WTC11 (cell line): ENCODE measurements at regions not wholly inside any gene's neighbourhood (a gene's known extent, or its start where the extent isn't known, plus 50 kb on each side); places are given as distances from the start of the nearest gene placed in this dataset.

Experiments
- ATAC-seq: fragments of 200-7000 bp; cut with Tn5 transposase; 2 replicates; pipeline ENCODE4 v1.10.0; 2021; ENCODE audit warnings: mild to moderate bottlenecking, moderate library complexity
- CTCF ChIA-PET: fragments of 300-600 bp; sonication (Branson Sonifier 250); formaldehyde crosslinking; loops from one replicate; lab custom pipeline; 2021; ENCODE audit warnings: antibody characterized with exemption; lab: Charles Lee
- POLR2A ChIA-PET: fragments of 350-600 bp; sonication (Branson Sonifier 250); formaldehyde crosslinking; loops from one replicate; lab custom pipeline; 2021; ENCODE audit warnings: antibody characterized with exemption; lab: Charles Lee
- DNase-seq: peaks from one replicate; pipeline ENCODE4 v3.0.0; 2021; ENCODE audit warnings: low spot score
- H3K27ac Mint-ChIP-seq: 2 replicates; pipeline ENCODE4 v1.8.0; 2021; ENCODE audit warnings: mixed read lengths
- H3K27me3 Mint-ChIP-seq: 2 replicates; pipeline ENCODE4 v1.8.0; 2021; ENCODE audit warnings: low read depth, mild to moderate bottlenecking, moderate library complexity, mixed read lengths
- H3K36me3 Mint-ChIP-seq: 2 replicates; pipeline ENCODE4 v1.8.0; 2021; ENCODE audit warnings: mixed read lengths
- H3K4me1 Mint-ChIP-seq: 2 replicates; pipeline ENCODE4 v1.8.0; 2022; ENCODE audit warnings: mixed read lengths
- H3K4me3 Mint-ChIP-seq: 2 replicates; pipeline ENCODE4 v1.8.0; 2021; ENCODE audit warnings: mild to moderate bottlenecking, moderate library complexity, mixed read lengths
- H3K9me3 Mint-ChIP-seq: 2 replicates; pipeline ENCODE4 v1.8.0; 2021; ENCODE audit warnings: mixed read lengths
- ATF1 ChIP-seq: sonication (generic); formaldehyde crosslinking; IDR thresholded peaks from 2 replicates; pipeline ENCODE4 v1.8.1; 2023; ENCODE audit warnings: mild to moderate bottlenecking, moderate library complexity, missing genetic modification reagents
- CBFB ChIP-seq: sonication (generic); formaldehyde crosslinking; IDR thresholded peaks from 2 replicates; pipeline ENCODE4 v1.8.1; 2022; ENCODE audit warnings: mild to moderate bottlenecking, low read depth, missing genetic modification reagents
- CREM ChIP-seq: sonication (generic); formaldehyde crosslinking; IDR thresholded peaks from 2 replicates; pipeline ENCODE4 v1.8.1; 2022; ENCODE audit warnings: mild to moderate bottlenecking, missing genetic modification reagents, moderate library complexity
- ELF4 ChIP-seq: sonication (generic); formaldehyde crosslinking; IDR thresholded peaks from 2 replicates; pipeline ENCODE4 v1.8.1; 2022; ENCODE audit warnings: low read depth, mild to moderate bottlenecking, moderate library complexity, missing genetic modification reagents
- ETV6 ChIP-seq: sonication (generic); formaldehyde crosslinking; IDR thresholded peaks from 2 replicates; pipeline ENCODE4 v1.8.1; 2022; ENCODE audit warnings: mild to moderate bottlenecking, missing genetic modification reagents
- FOXJ3 ChIP-seq: sonication (generic); formaldehyde crosslinking; IDR thresholded peaks from 2 replicates; pipeline ENCODE4 v1.9.0; 2021; ENCODE audit warnings: missing genetic modification reagents, mild to moderate bottlenecking, borderline replicate concordance
- GRHL2 ChIP-seq: fragments of 250-450 bp; sonication (Bioruptor Pico); IDR thresholded peaks from 2 replicates; pipeline ENCODE4 v1.8.0; 2022; ENCODE audit warnings: mild to moderate bottlenecking, moderate library complexity; ENCODE audit not compliant: insufficient replicate concordance, severe bottlenecking
- JAZF1 ChIP-seq: fragments of 250-450 bp; sonication (Bioruptor Pico); IDR thresholded peaks from 2 replicates; pipeline ENCODE4 v1.9.0; 2021; ENCODE audit warnings: moderate library complexity, mild to moderate bottlenecking, inconsistent platforms
- JUN ChIP-seq: sonication (generic); formaldehyde crosslinking; IDR thresholded peaks from 2 replicates; pipeline ENCODE4 v1.8.0; 2023; ENCODE audit warnings: mild to moderate bottlenecking, missing genetic modification reagents
- RORB ChIP-seq: fragments of 250-450 bp; sonication (Bioruptor Pico); IDR thresholded peaks from 2 replicates; pipeline ENCODE4 v1.9.0; 2021; ENCODE audit warnings: mild to moderate bottlenecking
- SMAD4 ChIP-seq: sonication (generic); formaldehyde crosslinking; IDR thresholded peaks from 2 replicates; pipeline ENCODE4 v1.8.0; 2022; ENCODE audit warnings: mild to moderate bottlenecking, missing genetic modification reagents
- ZBTB21 ChIP-seq: sonication (generic); formaldehyde crosslinking; IDR thresholded peaks from 2 replicates; pipeline ENCODE4 v1.8.1; 2023; ENCODE audit warnings: mild to moderate bottlenecking, missing genetic modification reagents, borderline replicate concordance
- ZNF219 ChIP-seq: sonication (generic); formaldehyde crosslinking; IDR thresholded peaks from 2 replicates; pipeline ENCODE4 v1.8.0; 2023; ENCODE audit warnings: missing genetic modification reagents, mild to moderate bottlenecking, borderline replicate concordance
- ZNF671 ChIP-seq: fragments of 250-450 bp; sonication (Bioruptor Pico); IDR thresholded peaks from 2 replicates; pipeline ENCODE4 v1.8.0; 2021; ENCODE audit warnings: mild to moderate bottlenecking
- TF ChIP-seq, protein P1 (sequence below): fragments of 250-450 bp; sonication (Bioruptor Pico); IDR thresholded peaks from 2 replicates; pipeline ENCODE4 v1.9.0; 2021; ENCODE audit warnings: mild to moderate bottlenecking, borderline replicate concordance
- TF ChIP-seq, protein P2 (sequence below): fragments of 250-450 bp; sonication (Bioruptor Pico); conservative IDR thresholded peaks from 2 replicates; pipeline ENCODE4 v1.9.0; 2021; ENCODE audit warnings: mild to moderate bottlenecking
- TF ChIP-seq, protein P3 (sequence below): fragments of 250-450 bp; sonication (Bioruptor Pico); IDR thresholded peaks from 2 replicates; pipeline ENCODE4 v1.9.0; 2021; ENCODE audit warnings: moderate library complexity, mild to moderate bottlenecking, inconsistent platforms, borderline replicate concordance
- TF ChIP-seq, protein P4 (sequence below): sonication (generic); formaldehyde crosslinking; IDR thresholded peaks from 2 replicates; pipeline ENCODE4 v1.8.1; 2023; ENCODE audit warnings: mild to moderate bottlenecking, moderate library complexity, missing genetic modification reagents
- TF ChIP-seq, protein P5 (sequence below): fragments of 250-450 bp; sonication (Bioruptor Pico); IDR thresholded peaks from 2 replicates; pipeline ENCODE4 v2.1.2; 2022; ENCODE audit warnings: mild to moderate bottlenecking, moderate library complexity
- TF ChIP-seq, protein P6 (sequence below): sonication (generic); formaldehyde crosslinking; IDR thresholded peaks from 2 replicates; pipeline ENCODE4 v1.8.1; 2023; ENCODE audit warnings: mild to moderate bottlenecking, missing genetic modification reagents, moderate library complexity
- TF ChIP-seq, protein P7 (sequence below): sonication (generic); formaldehyde crosslinking; IDR thresholded peaks from 2 replicates; pipeline ENCODE4 v1.8.0; 2023; ENCODE audit warnings: missing genetic modification reagents, mild to moderate bottlenecking, borderline replicate concordance

DNA sequence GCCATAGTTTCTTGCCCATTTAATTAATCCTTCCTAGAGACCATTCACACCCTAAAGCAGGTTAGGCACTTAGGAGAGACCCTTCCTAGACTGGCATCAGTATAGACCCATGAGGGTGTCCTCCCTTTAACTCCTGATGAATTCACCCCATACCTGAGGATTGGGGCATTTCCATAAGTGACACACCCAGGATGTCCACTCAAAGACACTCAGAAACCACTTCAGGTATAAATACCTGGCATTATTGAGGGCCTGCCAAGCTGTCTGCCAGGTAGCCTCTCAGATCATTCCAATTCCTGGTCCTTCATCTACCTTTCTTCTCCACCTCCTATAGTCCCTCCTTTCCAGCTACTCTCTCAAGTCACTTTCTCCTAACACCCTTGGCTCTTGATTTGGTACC is 57.5 kb upstream of the SLC14A2 start (continued):
- TF ChIP-seq, protein P1, sequence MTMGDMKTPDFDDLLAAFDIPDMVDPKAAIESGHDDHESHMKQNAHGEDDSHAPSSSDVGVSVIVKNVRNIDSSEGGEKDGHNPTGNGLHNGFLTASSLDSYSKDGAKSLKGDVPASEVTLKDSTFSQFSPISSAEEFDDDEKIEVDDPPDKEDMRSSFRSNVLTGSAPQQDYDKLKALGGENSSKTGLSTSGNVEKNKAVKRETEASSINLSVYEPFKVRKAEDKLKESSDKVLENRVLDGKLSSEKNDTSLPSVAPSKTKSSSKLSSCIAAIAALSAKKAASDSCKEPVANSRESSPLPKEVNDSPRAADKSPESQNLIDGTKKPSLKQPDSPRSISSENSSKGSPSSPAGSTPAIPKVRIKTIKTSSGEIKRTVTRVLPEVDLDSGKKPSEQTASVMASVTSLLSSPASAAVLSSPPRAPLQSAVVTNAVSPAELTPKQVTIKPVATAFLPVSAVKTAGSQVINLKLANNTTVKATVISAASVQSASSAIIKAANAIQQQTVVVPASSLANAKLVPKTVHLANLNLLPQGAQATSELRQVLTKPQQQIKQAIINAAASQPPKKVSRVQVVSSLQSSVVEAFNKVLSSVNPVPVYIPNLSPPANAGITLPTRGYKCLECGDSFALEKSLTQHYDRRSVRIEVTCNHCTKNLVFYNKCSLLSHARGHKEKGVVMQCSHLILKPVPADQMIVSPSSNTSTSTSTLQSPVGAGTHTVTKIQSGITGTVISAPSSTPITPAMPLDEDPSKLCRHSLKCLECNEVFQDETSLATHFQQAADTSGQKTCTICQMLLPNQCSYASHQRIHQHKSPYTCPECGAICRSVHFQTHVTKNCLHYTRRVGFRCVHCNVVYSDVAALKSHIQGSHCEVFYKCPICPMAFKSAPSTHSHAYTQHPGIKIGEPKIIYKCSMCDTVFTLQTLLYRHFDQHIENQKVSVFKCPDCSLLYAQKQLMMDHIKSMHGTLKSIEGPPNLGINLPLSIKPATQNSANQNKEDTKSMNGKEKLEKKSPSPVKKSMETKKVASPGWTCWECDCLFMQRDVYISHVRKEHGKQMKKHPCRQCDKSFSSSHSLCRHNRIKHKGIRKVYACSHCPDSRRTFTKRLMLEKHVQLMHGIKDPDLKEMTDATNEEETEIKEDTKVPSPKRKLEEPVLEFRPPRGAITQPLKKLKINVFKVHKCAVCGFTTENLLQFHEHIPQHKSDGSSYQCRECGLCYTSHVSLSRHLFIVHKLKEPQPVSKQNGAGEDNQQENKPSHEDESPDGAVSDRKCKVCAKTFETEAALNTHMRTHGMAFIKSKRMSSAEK (CRISPR knock-in tag): no peak
- TF ChIP-seq, protein P2, sequence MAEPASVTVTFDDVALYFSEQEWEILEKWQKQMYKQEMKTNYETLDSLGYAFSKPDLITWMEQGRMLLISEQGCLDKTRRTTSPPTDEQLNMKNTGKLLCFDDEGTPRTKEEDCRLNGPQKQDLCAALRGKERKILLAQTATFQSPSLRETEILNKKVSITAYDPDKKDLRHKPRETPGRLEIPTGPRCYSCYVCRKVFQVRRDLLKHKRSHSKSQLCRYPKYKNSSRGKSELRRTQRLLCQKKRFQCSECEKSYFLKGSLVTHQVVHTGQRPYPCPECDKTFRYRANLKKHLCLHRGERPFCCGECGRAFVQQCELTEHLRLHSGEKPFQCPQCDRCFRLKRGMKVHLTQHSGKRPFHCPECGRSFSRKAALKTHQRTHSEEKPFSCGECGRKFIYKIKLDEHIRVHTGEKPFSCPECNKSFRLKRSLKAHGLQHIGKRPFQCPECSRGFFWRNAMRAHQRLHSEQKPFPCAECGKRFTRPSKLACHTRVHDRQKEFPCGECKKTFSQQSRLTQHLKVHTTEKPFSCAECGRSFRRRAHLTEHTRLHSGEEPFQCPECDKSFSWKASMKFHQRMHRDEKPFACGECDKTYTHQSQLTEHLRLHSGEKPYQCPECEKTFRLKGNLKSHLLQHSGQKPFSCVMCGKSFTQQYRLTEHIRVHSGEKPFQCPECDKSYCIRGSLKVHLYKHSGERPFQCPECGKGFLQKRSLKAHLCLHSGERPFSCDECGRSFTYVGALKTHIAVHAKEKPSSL: no peak
- TF ChIP-seq JUN (CRISPR knock-in tag) (no peak), JAZF1 (CRISPR knock-in tag) (no peak), RORB (no peak), ZNF671 (CRISPR knock-in tag) (no peak), GRHL2 (CRISPR knock-in tag) (no peak), ATF1 (no peak), CREM (CRISPR knock-in tag) (no peak)
- TF ChIP-seq, protein P3, sequence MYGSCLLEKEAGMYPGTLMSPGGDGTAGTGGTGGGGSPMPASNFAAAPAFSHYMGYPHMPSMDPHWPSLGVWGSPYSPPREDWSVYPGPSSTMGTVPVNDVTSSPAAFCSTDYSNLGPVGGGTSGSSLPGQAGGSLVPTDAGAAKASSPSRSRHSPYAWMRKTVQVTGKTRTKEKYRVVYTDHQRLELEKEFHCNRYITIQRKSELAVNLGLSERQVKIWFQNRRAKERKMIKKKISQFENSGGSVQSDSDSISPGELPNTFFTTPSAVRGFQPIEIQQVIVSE (CRISPR knock-in tag): no peak
- TF ChIP-seq, protein P4, sequence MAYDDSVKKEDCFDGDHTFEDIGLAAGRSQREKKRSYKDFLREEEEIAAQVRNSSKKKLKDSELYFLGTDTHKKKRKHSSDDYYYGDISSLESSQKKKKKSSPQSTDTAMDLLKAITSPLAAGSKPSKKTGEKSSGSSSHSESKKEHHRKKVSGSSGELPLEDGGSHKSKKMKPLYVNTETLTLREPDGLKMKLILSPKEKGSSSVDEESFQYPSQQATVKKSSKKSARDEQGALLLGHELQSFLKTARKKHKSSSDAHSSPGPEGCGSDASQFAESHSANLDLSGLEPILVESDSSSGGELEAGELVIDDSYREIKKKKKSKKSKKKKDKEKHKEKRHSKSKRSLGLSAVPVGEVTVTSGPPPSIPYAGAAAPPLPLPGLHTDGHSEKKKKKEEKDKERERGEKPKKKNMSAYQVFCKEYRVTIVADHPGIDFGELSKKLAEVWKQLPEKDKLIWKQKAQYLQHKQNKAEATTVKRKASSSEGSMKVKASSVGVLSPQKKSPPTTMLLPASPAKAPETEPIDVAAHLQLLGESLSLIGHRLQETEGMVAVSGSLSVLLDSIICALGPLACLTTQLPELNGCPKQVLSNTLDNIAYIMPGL (CRISPR knock-in tag): no peak
- TF ChIP-seq, protein P5, sequence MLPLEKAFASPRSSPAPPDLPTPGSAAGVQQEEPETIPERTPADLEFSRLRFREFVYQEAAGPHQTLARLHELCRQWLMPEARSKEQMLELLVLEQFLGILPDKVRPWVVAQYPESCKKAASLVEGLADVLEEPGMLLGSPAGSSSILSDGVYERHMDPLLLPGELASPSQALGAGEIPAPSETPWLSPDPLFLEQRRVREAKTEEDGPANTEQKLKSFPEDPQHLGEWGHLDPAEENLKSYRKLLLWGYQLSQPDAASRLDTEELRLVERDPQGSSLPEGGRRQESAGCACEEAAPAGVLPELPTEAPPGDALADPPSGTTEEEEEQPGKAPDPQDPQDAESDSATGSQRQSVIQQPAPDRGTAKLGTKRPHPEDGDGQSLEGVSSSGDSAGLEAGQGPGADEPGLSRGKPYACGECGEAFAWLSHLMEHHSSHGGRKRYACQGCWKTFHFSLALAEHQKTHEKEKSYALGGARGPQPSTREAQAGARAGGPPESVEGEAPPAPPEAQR: no peak

DNA sequence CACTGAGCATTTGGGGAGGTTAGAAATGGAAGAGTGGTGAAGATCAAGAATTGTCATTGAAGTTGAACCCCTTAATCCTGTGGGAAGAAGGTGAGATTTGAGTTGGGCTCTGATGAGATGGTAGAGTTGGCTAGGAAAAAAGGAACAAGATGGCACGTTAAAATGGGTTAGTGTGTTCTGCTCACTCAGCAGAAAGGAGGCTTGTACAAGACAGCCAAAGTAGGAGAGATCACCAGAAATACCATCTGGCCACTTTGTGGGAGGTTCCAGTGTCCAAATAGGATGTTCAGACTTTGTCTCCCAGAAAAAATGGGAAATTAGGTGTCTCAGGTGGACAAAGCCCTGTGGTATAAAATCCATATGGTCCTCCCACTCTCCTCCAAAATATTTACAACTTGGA is 56.0 kb upstream of the SLC14A2 start:
- Mint-ChIP-seq H3K27me3 (no peaks in the 10 kb centered on the region; the same call in 1 of the 2 replicates), H3K4me3 (no peak overlapping the region), H3K4me1 (no peaks in the 10 kb centered on the region), H3K27ac (no peak overlapping the region), H3K9me3 (0 out of 2 replicates have a peak, but pooled peaks cover 4% of the 10 kb centered on the region), H3K36me3 (no peaks in the 10 kb centered on the region)
- CTCF ChIA-PET: no interaction called here
- no peak for ATAC-seq
- DNase-seq: no peak
- POLR2A ChIA-PET: no interaction called here
- TF ChIP-seq ZNF219 (CRISPR knock-in tag) (no peak), SMAD4 (CRISPR knock-in tag) (no peak), ETV6 (no peak), CBFB (CRISPR knock-in tag) (no peak), ELF4 (CRISPR knock-in tag) (no peak), FOXJ3 (CRISPR knock-in tag) (no peak), ZBTB21 (no peak)
- TF ChIP-seq, protein P6, sequence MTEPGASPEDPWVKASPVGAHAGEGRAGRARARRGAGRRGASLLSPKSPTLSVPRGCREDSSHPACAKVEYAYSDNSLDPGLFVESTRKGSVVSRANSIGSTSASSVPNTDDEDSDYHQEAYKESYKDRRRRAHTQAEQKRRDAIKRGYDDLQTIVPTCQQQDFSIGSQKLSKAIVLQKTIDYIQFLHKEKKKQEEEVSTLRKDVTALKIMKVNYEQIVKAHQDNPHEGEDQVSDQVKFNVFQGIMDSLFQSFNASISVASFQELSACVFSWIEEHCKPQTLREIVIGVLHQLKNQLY (CRISPR knock-in tag): no peak
- TF ChIP-seq, protein P7, sequence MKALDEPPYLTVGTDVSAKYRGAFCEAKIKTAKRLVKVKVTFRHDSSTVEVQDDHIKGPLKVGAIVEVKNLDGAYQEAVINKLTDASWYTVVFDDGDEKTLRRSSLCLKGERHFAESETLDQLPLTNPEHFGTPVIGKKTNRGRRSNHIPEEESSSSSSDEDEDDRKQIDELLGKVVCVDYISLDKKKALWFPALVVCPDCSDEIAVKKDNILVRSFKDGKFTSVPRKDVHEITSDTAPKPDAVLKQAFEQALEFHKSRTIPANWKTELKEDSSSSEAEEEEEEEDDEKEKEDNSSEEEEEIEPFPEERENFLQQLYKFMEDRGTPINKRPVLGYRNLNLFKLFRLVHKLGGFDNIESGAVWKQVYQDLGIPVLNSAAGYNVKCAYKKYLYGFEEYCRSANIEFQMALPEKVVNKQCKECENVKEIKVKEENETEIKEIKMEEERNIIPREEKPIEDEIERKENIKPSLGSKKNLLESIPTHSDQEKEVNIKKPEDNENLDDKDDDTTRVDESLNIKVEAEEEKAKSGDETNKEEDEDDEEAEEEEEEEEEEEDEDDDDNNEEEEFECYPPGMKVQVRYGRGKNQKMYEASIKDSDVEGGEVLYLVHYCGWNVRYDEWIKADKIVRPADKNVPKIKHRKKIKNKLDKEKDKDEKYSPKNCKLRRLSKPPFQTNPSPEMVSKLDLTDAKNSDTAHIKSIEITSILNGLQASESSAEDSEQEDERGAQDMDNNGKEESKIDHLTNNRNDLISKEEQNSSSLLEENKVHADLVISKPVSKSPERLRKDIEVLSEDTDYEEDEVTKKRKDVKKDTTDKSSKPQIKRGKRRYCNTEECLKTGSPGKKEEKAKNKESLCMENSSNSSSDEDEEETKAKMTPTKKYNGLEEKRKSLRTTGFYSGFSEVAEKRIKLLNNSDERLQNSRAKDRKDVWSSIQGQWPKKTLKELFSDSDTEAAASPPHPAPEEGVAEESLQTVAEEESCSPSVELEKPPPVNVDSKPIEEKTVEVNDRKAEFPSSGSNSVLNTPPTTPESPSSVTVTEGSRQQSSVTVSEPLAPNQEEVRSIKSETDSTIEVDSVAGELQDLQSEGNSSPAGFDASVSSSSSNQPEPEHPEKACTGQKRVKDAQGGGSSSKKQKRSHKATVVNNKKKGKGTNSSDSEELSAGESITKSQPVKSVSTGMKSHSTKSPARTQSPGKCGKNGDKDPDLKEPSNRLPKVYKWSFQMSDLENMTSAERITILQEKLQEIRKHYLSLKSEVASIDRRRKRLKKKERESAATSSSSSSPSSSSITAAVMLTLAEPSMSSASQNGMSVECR (CRISPR knock-in tag): no peak
